Keratinocyte (primary cell): ENCODE measurements at regions not wholly inside any gene's neighbourhood (a gene's known extent, or its start where the extent isn't known, plus 50 kb on each side); places are given as distances from the start of the nearest gene placed in this dataset.

Experiments
- DNase-seq: peaks from one replicate; pipeline ENCODE4 v3.0.0-alpha.2; 2011; ENCODE audit warnings: low read depth, missing footprints, low spot score
- FAIRE-seq: peaks from 2 replicates; lab custom pipeline; 2011; peaks lifted over from hg19 to GRCh38; lab: Jason Lieb, UNC
- H2AFZ ChIP-seq: 2 replicates; pipeline ENCODE4 v1.6.0; 2012; ENCODE audit warnings: low read length, control low read depth, inconsistent platforms; ENCODE audit not compliant: control insufficient read depth
- H3K27ac ChIP-seq: 2 replicates; pipeline ENCODE4 v1.5.1; 2011; ENCODE audit warnings: low read length; ENCODE audit not compliant: control insufficient read depth, insufficient read depth
- H3K27me3 ChIP-seq: 3 replicates; pipeline ENCODE4 v1.6.0; 2011; ENCODE audit warnings: low read length; ENCODE audit not compliant: control insufficient read depth, insufficient read depth; ENCODE audit errors: extremely low read depth
- H3K36me3 ChIP-seq, 2 experiments: 2 replicates in 1 of 2; 3 replicates in 1 of 2; pipeline ENCODE4 v1.5.1; 2011; ENCODE audit warnings: low read length in 2 of 2, mild to moderate bottlenecking in 1 of 2; ENCODE audit not compliant: control insufficient read depth in 2 of 2, insufficient read depth in 2 of 2; ENCODE audit errors: extremely low read depth in 1 of 2
- H3K4me1 ChIP-seq: 3 replicates; pipeline ENCODE4 v1.5.1; 2011; ENCODE audit warnings: low read length; ENCODE audit not compliant: control insufficient read depth, insufficient read depth; ENCODE audit errors: extremely low read depth
- H3K4me2 ChIP-seq: 3 replicates; pipeline ENCODE4 v1.6.0; 2011; ENCODE audit warnings: low read depth, low read length; ENCODE audit not compliant: control insufficient read depth, insufficient read depth; ENCODE audit errors: extremely low read depth
- H3K4me3 ChIP-seq, 3 experiments: fragments of 200-600 bp in 1 of 3; sonication (generic) in 1 of 3; 2 replicates in 2 of 3; 3 replicates in 1 of 3; pipeline ENCODE4 v1.5.1; 2011 to 2016; ENCODE audit warnings: low read length in 3 of 3, mild to moderate bottlenecking in 3 of 3, control low read depth in 2 of 3, inconsistent platforms in 1 of 3, low read depth in 1 of 3, mixed read lengths in 1 of 3, mixed run types in 1 of 3, moderate library complexity in 1 of 3; ENCODE audit not compliant: control insufficient read depth in 2 of 3, insufficient read depth in 2 of 3; ENCODE audit errors: extremely low read depth in 1 of 3
- H3K79me2 ChIP-seq: 2 replicates; pipeline ENCODE4 v1.6.0; 2012; ENCODE audit warnings: low read length; ENCODE audit not compliant: control insufficient read depth, insufficient read depth
- H3K9ac ChIP-seq: 3 replicates; pipeline ENCODE4 v1.6.0; 2011; ENCODE audit warnings: low read length; ENCODE audit not compliant: control insufficient read depth, insufficient read depth; ENCODE audit errors: extremely low read depth
- H3K9me1 ChIP-seq: 3 replicates; pipeline ENCODE4 v1.6.0; 2011; ENCODE audit warnings: low read length; ENCODE audit not compliant: control insufficient read depth, insufficient read depth; ENCODE audit errors: extremely low read depth
- H3K9me3 ChIP-seq: 2 replicates; pipeline ENCODE4 v1.5.1; 2012; ENCODE audit warnings: low read depth, low read length; ENCODE audit not compliant: control insufficient read depth
- H4K20me1 ChIP-seq: 3 replicates; pipeline ENCODE4 v1.6.0; 2011; ENCODE audit warnings: low read length; ENCODE audit not compliant: control insufficient read depth, insufficient read depth; ENCODE audit errors: extremely low read depth
- CTCF ChIP-seq, 3 experiments: IDR thresholded peaks in 1 of 3; conservative IDR thresholded peaks in 1 of 3; optimal IDR thresholded peaks in 1 of 3; 2 replicates in 2 of 3; 3 replicates in 1 of 3; pipeline versions ENCODE3 to v1.5.1; 2011; ENCODE audit warnings: low read length in 3 of 3, mild to moderate bottlenecking in 3 of 3, moderate library complexity in 2 of 3, control low read depth in 1 of 3, inconsistent platforms in 1 of 3; ENCODE audit not compliant: insufficient read depth in 2 of 3; ENCODE audit errors: extremely low read depth in 1 of 3
- EZH2 ChIP-seq: IDR thresholded peaks from one replicate; pipeline ENCODE4 v1.6.1; 2012; ENCODE audit warnings: inconsistent platforms, mild to moderate bottlenecking, low read length, moderate library complexity
- dilution Hi-C: fragments of 300-500 bp; cut with MboI; formaldehyde crosslinking; loops from one replicate; pipeline ENCODE4 v1.7.0; 2020; ENCODE audit warnings: low sequenced_read_pairs; ENCODE audit not compliant: extremely low pct_ligation_motif_present

- no peak overlapping the region for H3K27ac ChIP-seq
- H3K4me3 ChIP-seq: no peak overlapping the region
- TF ChIP-seq EZH2: no peak
- TF ChIP-seq CTCF (optimal IDR thresholded peaks at IDR 0.05 in 1 of 3, IDR thresholded peaks at IDR 0.05 in 1 of 3, conservative IDR thresholded peaks at IDR 0.05 in 1 of 3; ENCODE audit: extremely low read depth in 1 of 3, insufficient read depth in 2 of 3, low read length in 3 of 3): no peak
- no peak overlapping the region for H3K4me2 ChIP-seq
- H4K20me1 ChIP-seq: no peaks in the 10 kb centered on the region
- dilution Hi-C loops: no loop called here
- no peaks in the 10 kb centered on the region for H3K79me2 ChIP-seq
- no peaks in the 10 kb centered on the region for H3K9me1 ChIP-seq
- no peak overlapping the region for H3K9ac ChIP-seq
- no peaks in the 10 kb centered on the region for H3K27me3 ChIP-seq
- no peaks in the 10 kb centered on the region for H3K36me3 ChIP-seq
- H3K4me1 ChIP-seq: peaks cover 8% of the 10 kb centered on the region
- FAIRE-seq: no peak
- H3K9me3 ChIP-seq: no peaks in the 10 kb centered on the region
- H2AFZ ChIP-seq: no peak overlapping the region
- DNase-seq: no peak
Observed at GRCh38 chr4:156598138-156598681, 373.4 kb downstream of the PDGFC start.

- no peak for FAIRE-seq
Observed at GRCh38 chr4:156596706-156597329, 374.8 kb downstream of the PDGFC start.

More at GRCh38 chr4:156596706-156597329, 374.8 kb downstream of the PDGFC start:
- Histone ChIP-seq H3K36me3 (no peaks in the 10 kb centered on the region), H3K9ac (no peak overlapping the region), H3K9me1 (no peaks in the 10 kb centered on the region), H2AFZ (no peak overlapping the region), H3K4me1 (peaks cover 8% of the 10 kb centered on the region), H3K9me3 (no peaks in the 10 kb centered on the region), H3K4me3 (no peak overlapping the region), H4K20me1 (no peaks in the 10 kb centered on the region), H3K27ac (no peak overlapping the region), H3K27me3 (no peaks in the 10 kb centered on the region), H3K4me2 (no peak overlapping the region), H3K79me2 (no peaks in the 10 kb centered on the region)
- no peak for DNase-seq
- TF ChIP-seq CTCF (optimal IDR thresholded peaks at IDR 0.05 in 1 of 3, IDR thresholded peaks at IDR 0.05 in 1 of 3, conservative IDR thresholded peaks at IDR 0.05 in 1 of 3; ENCODE audit: extremely low read depth in 1 of 3, insufficient read depth in 2 of 3, low read length in 3 of 3): no peak
- no peak for TF ChIP-seq EZH2
- dilution Hi-C loops: no loop called here
